ENCODE measurements at regions not wholly inside any gene's neighbourhood (a gene's known extent, or its start where the extent isn't known, plus 50 kb on each side); places are given as distances from the start of the nearest gene placed in this dataset.

DNA sequence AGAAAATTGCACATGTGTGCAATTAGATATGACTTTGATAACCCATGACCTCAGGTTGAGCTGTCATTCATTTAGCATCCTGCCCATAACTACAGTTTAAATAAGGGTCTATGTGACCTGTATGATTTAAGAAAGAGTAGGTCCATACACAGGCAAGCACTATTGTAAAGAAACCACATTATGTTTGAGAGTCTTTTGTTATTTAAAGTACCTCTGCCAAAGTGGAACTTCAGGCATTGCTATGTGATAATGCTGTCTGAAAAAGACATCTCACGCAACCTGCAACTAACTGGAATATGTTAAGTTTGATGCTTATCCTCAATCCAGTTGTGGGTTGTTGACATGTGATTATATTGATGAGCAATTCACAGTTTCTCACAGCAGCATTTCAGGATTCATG, 317.0 kb downstream of the TMEM161B start:
- Histone ChIP-seq H3K9me3 (no peaks in the 10 kb centered on the region), H3K27ac (no peak overlapping the region), H3K4me3 (no peak overlapping the region), H3K27me3 (no peaks in the 10 kb centered on the region), H3K36me3 (no peaks in the 10 kb centered on the region), H3K4me1 (no peaks in the 10 kb centered on the region)
- TF ChIP-seq EP300 (IDR thresholded peaks at IDR 0.05) (no peak), POLR2A (IDR thresholded peaks at IDR 0.05) (no peak), POLR2AphosphoS5 (IDR thresholded peaks at IDR 0.05) (no peak)
- TF ChIP-seq, protein P1, sequence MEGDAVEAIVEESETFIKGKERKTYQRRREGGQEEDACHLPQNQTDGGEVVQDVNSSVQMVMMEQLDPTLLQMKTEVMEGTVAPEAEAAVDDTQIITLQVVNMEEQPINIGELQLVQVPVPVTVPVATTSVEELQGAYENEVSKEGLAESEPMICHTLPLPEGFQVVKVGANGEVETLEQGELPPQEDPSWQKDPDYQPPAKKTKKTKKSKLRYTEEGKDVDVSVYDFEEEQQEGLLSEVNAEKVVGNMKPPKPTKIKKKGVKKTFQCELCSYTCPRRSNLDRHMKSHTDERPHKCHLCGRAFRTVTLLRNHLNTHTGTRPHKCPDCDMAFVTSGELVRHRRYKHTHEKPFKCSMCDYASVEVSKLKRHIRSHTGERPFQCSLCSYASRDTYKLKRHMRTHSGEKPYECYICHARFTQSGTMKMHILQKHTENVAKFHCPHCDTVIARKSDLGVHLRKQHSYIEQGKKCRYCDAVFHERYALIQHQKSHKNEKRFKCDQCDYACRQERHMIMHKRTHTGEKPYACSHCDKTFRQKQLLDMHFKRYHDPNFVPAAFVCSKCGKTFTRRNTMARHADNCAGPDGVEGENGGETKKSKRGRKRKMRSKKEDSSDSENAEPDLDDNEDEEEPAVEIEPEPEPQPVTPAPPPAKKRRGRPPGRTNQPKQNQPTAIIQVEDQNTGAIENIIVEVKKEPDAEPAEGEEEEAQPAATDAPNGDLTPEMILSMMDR (IDR thresholded peaks at IDR 0.05), result no peak
- 93 to 94% methylated on average over 1 of the region's 1 CpG for WGBS, 2 donors
- intact Hi-C loops (cut with DNase I), result no loop called here
- no peak for DNase-seq

GRCh38 chr5:87949676-87950631, 318.7 kb downstream of the TMEM161B start:
- Histone ChIP-seq H3K27me3 (no peaks in the 10 kb centered on the region), H3K9me3 (no peaks in the 10 kb centered on the region), H3K27ac (no peak overlapping the region), H3K36me3 (no peaks in the 10 kb centered on the region), H3K4me1 (no peaks in the 10 kb centered on the region), H3K4me3 (no peak overlapping the region)
- intact Hi-C loops (cut with DNase I), result no loop called here
- no peak for DNase-seq
- 55 to 63% methylated on average over 10 of the region's 10 CpGs for WGBS, 2 donors
- TF ChIP-seq POLR2A (IDR thresholded peaks at IDR 0.05) (no peak), POLR2AphosphoS5 (IDR thresholded peaks at IDR 0.05) (no peak), EP300 (IDR thresholded peaks at IDR 0.05) (no peak)
- TF ChIP-seq, protein P1 (IDR thresholded peaks at IDR 0.05), result no peak

DNA sequence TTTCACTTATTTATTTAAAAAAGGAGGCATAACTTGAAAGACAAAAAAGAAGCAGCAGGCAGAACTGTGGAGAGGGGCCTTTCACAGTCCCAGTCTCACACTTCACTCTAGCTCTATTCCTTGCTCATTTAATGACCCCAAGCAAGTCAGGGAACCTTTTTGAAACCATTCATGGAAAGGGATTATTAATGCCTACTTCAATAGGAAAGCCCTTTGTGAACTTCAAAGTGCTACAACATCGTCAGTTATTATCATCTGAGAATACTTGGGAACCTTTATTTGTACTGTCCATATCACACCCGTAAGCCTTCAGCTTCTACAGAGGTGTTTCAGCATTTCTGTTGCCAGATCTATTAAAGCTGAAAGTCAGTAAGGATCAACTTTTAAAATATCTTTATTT, 320.2 kb downstream of the TMEM161B start:
- WGBS, 2 donors, result 71 to 90% methylated on average over 2 of the region's 2 CpGs
- TF ChIP-seq, protein P1 (IDR thresholded peaks at IDR 0.05), result no peak
- no peak for TF ChIP-seq POLR2A (IDR thresholded peaks at IDR 0.05)
- TF ChIP-seq EP300 (IDR thresholded peaks at IDR 0.05), result no peak
- no peak for TF ChIP-seq POLR2AphosphoS5 (IDR thresholded peaks at IDR 0.05)

GRCh38 chr5:87946271-87946670, 322.4 kb downstream of the TMEM161B start:
- H3K4me1 ChIP-seq, result no peaks in the 10 kb centered on the region
- H3K4me3 ChIP-seq, result no peak overlapping the region
- H3K36me3 ChIP-seq, result no peaks in the 10 kb centered on the region
- no peaks in the 10 kb centered on the region for H3K9me3 ChIP-seq
- TF ChIP-seq, protein P1 (IDR thresholded peaks at IDR 0.05), result no peak
- TF ChIP-seq POLR2AphosphoS5 (IDR thresholded peaks at IDR 0.05) (no peak), POLR2A (IDR thresholded peaks at IDR 0.05) (no peak), EP300 (IDR thresholded peaks at IDR 0.05) (no peak)
- DNase-seq, result no peak
- H3K27me3 ChIP-seq, result no peaks in the 10 kb centered on the region
- 39 to 48% methylated on average over 4 of the region's 4 CpGs for WGBS, 2 donors
- no peak overlapping the region for H3K27ac ChIP-seq
- intact Hi-C loops (cut with DNase I), result no loop called here

More for the DNA sequence above, 320.2 kb downstream of the TMEM161B start:
- Histone ChIP-seq H3K9me3 (no peaks in the 10 kb centered on the region), H3K27ac (no peak overlapping the region), H3K36me3 (no peaks in the 10 kb centered on the region), H3K4me1 (no peaks in the 10 kb centered on the region), H3K4me3 (no peak overlapping the region), H3K27me3 (no peaks in the 10 kb centered on the region)
- intact Hi-C loops (cut with DNase I), result no loop called here
- no peak for DNase-seq

Measured in sigmoid colon (tissue), 6 donors.